T-helper 1 cell treated with Interleukin-12 subunit alpha and Interleukin-12 subunit beta and Interleukin-4 antibody, amounts not matched to agents 30 μg/mL and 1 μg/mL, for 36 hours (primary cell): ENCODE measurements at regions not wholly inside any gene's neighbourhood (a gene's known extent, or its start where the extent isn't known, plus 50 kb on each side); places are given as distances from the start of the nearest gene placed in this dataset.
"Not testable (repeated sequence)": the region's sequence is repeated elsewhere in the genome, so short reads cannot be mapped to it uniquely, and the experiment has no call there.

Source experiments
- H3K27ac Mint-ChIP-seq: one replicate; pipeline ENCODE4 v1.8.0; 2021; ENCODE audit warnings: mild to moderate bottlenecking, mixed read lengths
- H3K27me3 Mint-ChIP-seq: one replicate; pipeline ENCODE4 v1.8.0; 2021; ENCODE audit warnings: low read depth, mixed read lengths
- H3K36me3 Mint-ChIP-seq: one replicate; pipeline ENCODE4 v1.8.0; 2021; ENCODE audit warnings: low read depth, mixed read lengths
- H3K4me1 Mint-ChIP-seq: one replicate; pipeline ENCODE4 v1.8.0; 2021; ENCODE audit warnings: low read depth, mixed read lengths
- H3K4me3 Mint-ChIP-seq: one replicate; pipeline ENCODE4 v1.8.0; 2021; ENCODE audit warnings: mild to moderate bottlenecking, moderate library complexity, mixed read lengths
- H3K9me3 Mint-ChIP-seq: one replicate; pipeline ENCODE4 v1.8.0; 2021; ENCODE audit warnings: mixed read lengths

DNA sequence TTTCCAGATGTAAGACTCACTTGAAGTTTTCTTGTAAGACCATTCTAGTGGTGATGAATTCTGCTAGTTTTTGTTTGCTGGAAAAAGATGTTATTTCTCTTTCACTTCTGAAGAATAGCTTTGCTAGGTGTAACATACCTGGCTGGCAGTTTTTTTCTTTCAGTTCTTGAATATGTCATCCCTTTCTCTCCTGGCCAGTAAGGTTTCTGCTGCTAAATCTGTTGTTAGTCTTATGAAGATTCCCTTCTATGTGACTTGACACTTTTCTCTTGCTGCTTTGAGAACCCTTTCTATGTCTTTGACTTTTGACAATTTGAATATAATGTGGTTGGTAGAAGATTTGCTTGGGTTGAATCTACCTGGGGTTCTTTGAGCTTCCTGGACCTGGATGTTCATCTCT lies 314.7 kb upstream of the NOX3 start:
- Mint-ChIP-seq H3K36me3 (no peaks in the 10 kb centered on the region), H3K27me3 (no peaks in the 10 kb centered on the region), H3K27ac (no peak overlapping the region), H3K4me1 (no peaks in the 10 kb centered on the region), H3K9me3 (peaks cover 4% of the 10 kb centered on the region), H3K4me3 (no peak overlapping the region)

- no peak overlapping the region for H3K27ac Mint-ChIP-seq
- no peaks in the 10 kb centered on the region for H3K4me1 Mint-ChIP-seq
- no peaks in the 10 kb centered on the region for H3K27me3 Mint-ChIP-seq
- no peaks in the 10 kb centered on the region for H3K9me3 Mint-ChIP-seq
- H3K36me3 Mint-ChIP-seq, result no peaks in the 10 kb centered on the region
- no peak overlapping the region for H3K4me3 Mint-ChIP-seq
These were observed 309.9 kb upstream of the NOX3 start for GRCh38 chr6:155765275-155766194.

DNA sequence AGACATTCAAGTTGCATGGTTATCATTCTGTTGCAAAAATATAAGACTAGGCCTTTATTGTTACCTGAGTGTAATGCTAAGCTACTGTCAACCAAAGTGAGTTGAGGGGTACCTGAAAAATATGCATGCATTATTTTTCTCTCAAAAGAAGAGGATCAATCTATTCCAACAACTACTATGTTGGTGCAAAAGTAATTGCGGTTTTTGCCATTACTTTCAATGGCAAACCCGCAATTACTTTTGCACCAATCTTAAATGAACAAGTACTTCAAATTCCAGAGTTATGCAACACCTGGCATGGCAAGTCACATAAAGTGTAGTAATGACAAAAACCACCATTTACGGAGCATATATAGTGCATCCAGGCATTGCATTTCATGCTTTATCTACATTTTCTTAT lies 307.0 kb upstream of the NOX3 start:
- H3K4me1 Mint-ChIP-seq, result no peaks in the 10 kb centered on the region
- no peak overlapping the region for H3K27ac Mint-ChIP-seq
- no peak overlapping the region for H3K4me3 Mint-ChIP-seq
- no peaks in the 10 kb centered on the region for H3K9me3 Mint-ChIP-seq
- H3K27me3 Mint-ChIP-seq, result no peaks in the 10 kb centered on the region
- no peaks in the 10 kb centered on the region for H3K36me3 Mint-ChIP-seq

- no peak overlapping the region for H3K4me3 Mint-ChIP-seq
These were observed 299.8 kb upstream of the NOX3 start for GRCh38 chr6:155755452-155755851.

GRCh38 chr6:155748778-155749177 lies 293.1 kb upstream of the NOX3 start:
- H3K4me3 Mint-ChIP-seq, H3K4me1 Mint-ChIP-seq, H3K27me3 Mint-ChIP-seq, H3K27ac Mint-ChIP-seq, H3K36me3 Mint-ChIP-seq: not testable (repeated sequence)
- peaks cover 18% of the 10 kb centered on the region for H3K9me3 Mint-ChIP-seq

More at GRCh38 chr6:155755452-155755851, 299.8 kb upstream of the NOX3 start:
- no peaks in the 10 kb centered on the region for H3K4me1 Mint-ChIP-seq
- no peaks in the 10 kb centered on the region for H3K36me3 Mint-ChIP-seq
- H3K9me3 Mint-ChIP-seq, result peaks cover 26% of the 10 kb centered on the region
- H3K27ac Mint-ChIP-seq, result no peak overlapping the region
- H3K27me3 Mint-ChIP-seq, result no peaks in the 10 kb centered on the region

- no peaks in the 10 kb centered on the region for H3K27me3 Mint-ChIP-seq
- H3K4me1 Mint-ChIP-seq, result no peaks in the 10 kb centered on the region
- no peaks in the 10 kb centered on the region for H3K36me3 Mint-ChIP-seq
- H3K9me3 Mint-ChIP-seq, result peaks cover 13% of the 10 kb centered on the region
- no peak overlapping the region for H3K27ac Mint-ChIP-seq
- H3K4me3 Mint-ChIP-seq, result no peak overlapping the region
These were observed 291.9 kb upstream of the NOX3 start for GRCh38 chr6:155747491-155747890.

DNA sequence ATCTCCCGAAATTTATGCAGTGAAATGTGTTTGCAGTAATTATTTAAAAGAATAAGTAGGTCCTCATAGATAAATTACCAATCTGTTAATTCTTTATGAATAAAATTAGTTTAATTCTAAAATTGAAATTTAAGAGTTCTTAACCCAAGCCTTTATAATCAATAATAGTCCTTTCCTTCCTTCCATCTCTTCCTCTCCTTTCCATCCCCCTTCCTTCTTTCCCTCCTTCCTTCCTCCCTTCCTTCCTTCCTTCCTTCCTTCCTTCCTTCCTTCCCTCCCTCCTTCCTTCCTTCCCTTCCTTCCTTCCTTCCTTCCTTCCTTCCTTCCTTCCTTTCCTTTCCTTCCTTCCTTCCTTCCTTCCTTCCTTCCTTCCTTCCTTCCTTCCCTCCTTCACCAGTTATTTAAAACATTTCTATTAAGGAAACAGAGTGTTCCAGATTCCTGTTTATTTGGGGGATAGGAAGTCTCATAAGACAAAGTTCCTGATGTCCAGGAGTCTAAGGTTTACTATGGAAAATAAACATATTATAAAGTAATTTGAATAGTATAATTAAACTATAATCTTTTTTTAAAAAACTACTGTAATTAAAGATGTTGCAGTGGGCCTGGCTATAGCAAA lies 285.3 kb upstream of the NOX3 start:
- H3K4me3 Mint-ChIP-seq, result no peak overlapping the region
- H3K36me3 Mint-ChIP-seq, result no peaks in the 10 kb centered on the region
- H3K27me3 Mint-ChIP-seq, result no peaks in the 10 kb centered on the region
- H3K27ac Mint-ChIP-seq, result no peak overlapping the region
- no peaks in the 10 kb centered on the region for H3K9me3 Mint-ChIP-seq
- no peaks in the 10 kb centered on the region for H3K4me1 Mint-ChIP-seq

DNA sequence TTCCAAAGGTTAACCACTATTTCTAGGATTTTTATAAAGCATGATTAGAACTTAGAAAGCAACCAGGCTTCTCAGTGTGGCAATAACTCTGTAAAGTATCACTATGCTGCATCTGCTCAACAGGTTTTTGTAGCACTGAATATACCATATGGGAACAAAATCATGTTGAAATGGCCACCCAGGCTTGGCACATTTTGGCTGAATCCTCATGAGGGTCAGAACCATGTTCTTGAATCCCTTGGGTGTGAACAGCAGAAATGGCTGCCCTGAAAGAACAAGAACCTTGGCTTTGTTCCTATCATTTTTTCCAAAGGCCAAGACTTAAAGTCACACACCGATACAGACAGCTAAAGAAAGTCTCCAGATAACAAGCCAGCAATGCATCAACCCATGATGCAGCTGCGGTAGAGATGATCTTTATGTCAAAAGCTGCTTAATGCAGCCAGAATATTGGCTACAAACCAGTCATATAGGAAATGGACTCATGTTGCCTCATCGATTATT lies 283.0 kb upstream of the NOX3 start:
- Mint-ChIP-seq H3K27me3 (no peaks in the 10 kb centered on the region), H3K4me3 (no peak overlapping the region), H3K27ac (no peak overlapping the region), H3K4me1 (no peaks in the 10 kb centered on the region), H3K9me3 (no peaks in the 10 kb centered on the region), H3K36me3 (no peaks in the 10 kb centered on the region)

DNA sequence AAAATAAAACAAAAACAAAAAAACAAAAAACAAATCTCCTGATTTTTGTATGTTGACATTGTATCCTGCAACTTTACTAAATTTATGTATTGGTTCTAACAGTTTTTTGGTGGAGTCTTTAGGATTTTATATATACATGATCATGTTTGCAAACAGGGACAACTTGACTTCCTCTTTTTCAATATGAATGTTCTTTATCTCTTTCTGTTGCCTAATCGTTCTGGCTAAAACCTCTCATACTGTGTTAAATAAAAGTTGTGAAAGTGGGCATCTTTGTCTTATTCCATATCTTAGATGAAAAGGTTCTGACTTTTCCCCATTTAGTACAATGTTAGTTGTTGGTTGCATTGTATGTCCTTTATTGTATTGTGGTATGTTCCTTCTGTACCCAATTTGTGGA lies 261.7 kb upstream of the NOX3 start:
- Mint-ChIP-seq H3K36me3 (no peaks in the 10 kb centered on the region), H3K27me3 (no peaks in the 10 kb centered on the region), H3K27ac (no peak overlapping the region), H3K9me3 (no peaks in the 10 kb centered on the region), H3K4me3 (no peak overlapping the region), H3K4me1 (no peaks in the 10 kb centered on the region)

DNA sequence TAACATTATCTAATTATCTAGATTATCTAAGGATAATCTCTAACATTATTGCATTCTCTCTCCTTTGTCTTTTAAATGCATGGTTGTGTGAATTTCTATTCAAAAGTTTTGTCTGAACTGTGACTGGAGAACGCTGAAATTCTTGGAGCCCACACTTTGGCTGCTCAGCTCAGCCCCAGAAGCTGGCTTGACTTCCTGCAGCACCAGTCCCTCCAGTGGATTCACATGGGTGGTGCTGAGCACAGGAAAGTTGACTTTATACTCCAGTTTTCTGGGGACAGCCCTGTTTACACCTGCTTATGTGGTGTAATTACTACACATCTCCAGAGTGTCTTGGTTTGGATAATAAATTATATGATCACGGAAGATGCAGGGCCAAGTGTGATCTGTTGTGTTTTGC lies 255.1 kb upstream of the NOX3 start:
- H3K4me1 Mint-ChIP-seq, result no peaks in the 10 kb centered on the region
- no peaks in the 10 kb centered on the region for H3K27me3 Mint-ChIP-seq
- H3K27ac Mint-ChIP-seq, result no peak overlapping the region
- no peaks in the 10 kb centered on the region for H3K9me3 Mint-ChIP-seq
- no peaks in the 10 kb centered on the region for H3K36me3 Mint-ChIP-seq
- H3K4me3 Mint-ChIP-seq, result no peak overlapping the region

DNA sequence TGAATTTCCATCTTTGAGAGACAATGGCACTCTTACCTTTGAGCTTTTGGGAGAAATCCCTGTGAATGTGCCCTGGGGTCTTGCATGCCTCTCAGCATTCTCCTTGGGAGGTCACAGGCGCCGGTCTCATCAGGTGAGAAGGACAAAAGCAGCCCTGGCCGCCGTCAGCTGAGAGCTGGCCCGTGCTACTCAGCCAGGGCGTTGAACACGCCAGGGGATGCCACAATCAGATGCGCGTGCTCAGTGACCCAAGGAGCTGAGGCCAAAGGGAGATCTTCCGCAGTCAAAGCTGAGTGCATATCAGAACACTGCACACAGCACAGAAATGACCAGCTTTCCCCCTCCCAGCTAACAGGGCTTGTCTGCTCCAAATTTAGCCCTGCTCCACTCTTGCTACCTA lies 253.6 kb upstream of the NOX3 start:
- H3K4me3 Mint-ChIP-seq, result no peak overlapping the region
- H3K27me3 Mint-ChIP-seq, result no peaks in the 10 kb centered on the region
- no peak overlapping the region for H3K27ac Mint-ChIP-seq
- H3K9me3 Mint-ChIP-seq, result no peaks in the 10 kb centered on the region
- no peaks in the 10 kb centered on the region for H3K36me3 Mint-ChIP-seq
- H3K4me1 Mint-ChIP-seq, result no peaks in the 10 kb centered on the region

DNA sequence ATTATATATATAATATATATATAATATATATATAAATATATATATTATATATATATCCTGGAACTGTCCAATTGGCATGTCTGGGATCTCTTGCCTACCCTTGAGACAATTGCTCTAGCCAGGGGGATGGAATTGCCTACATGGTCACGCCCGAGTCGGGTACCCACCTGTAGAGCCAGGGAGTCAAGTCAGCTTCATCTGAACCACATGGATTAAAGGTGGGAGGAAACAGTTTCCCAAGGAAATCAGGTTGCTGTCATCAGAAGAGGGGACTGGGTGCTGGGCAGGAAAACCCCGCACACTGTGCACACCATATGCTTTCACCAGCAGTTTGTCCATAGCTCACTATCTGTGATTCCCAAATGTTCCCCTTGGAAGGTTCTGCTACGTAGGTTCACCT lies 252.5 kb upstream of the NOX3 start:
- no peaks in the 10 kb centered on the region for H3K4me1 Mint-ChIP-seq
- H3K27ac Mint-ChIP-seq, result no peak overlapping the region
- H3K27me3 Mint-ChIP-seq, result no peaks in the 10 kb centered on the region
- no peaks in the 10 kb centered on the region for H3K36me3 Mint-ChIP-seq
- H3K9me3 Mint-ChIP-seq, result no peaks in the 10 kb centered on the region
- H3K4me3 Mint-ChIP-seq, result no peak overlapping the region

DNA sequence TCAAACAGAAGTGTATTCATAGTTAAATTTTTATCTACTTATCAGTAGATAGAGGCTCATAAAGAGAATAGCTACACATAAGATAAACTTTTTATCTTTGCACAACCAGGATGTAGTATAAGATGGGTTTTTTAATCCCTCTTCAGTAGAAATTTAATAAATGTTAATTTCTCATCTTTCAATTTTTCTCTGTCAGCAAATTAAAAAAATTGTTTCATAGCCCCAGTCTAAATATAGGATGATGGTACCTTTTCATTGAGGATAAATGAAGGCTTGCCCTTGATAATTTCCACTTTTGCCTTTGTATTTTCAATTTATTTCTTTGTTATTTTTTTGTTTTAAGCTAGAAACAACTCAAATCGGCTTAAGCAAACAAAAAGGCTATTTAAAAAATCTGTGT lies 251.2 kb upstream of the NOX3 start:
- Mint-ChIP-seq H3K9me3 (no peaks in the 10 kb centered on the region), H3K4me1 (no peaks in the 10 kb centered on the region), H3K36me3 (no peaks in the 10 kb centered on the region), H3K27ac (no peak overlapping the region), H3K4me3 (no peak overlapping the region), H3K27me3 (no peaks in the 10 kb centered on the region)

DNA sequence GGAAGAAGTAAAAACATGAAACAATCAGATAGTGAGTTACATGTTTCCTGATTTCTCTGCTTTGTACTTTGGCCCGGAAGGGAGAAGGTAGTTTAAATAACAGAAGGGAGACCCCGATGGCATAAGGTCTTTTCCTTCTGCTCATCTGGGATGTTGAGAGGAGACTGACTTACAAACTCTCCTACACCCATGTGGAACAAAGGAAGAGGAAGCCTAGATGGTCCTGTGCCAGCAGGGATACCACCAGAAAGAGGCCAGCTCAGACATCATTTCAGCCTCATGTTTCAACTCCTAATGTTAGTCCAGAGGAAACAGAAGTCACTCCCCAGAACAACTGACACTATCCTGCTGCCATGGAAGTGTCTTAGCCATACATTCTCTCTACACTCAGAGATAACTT lies 250.7 kb upstream of the NOX3 start:
- Mint-ChIP-seq H3K27me3 (no peaks in the 10 kb centered on the region), H3K27ac (no peak overlapping the region), H3K9me3 (no peaks in the 10 kb centered on the region), H3K4me1 (no peaks in the 10 kb centered on the region), H3K36me3 (no peaks in the 10 kb centered on the region), H3K4me3 (no peak overlapping the region)

DNA sequence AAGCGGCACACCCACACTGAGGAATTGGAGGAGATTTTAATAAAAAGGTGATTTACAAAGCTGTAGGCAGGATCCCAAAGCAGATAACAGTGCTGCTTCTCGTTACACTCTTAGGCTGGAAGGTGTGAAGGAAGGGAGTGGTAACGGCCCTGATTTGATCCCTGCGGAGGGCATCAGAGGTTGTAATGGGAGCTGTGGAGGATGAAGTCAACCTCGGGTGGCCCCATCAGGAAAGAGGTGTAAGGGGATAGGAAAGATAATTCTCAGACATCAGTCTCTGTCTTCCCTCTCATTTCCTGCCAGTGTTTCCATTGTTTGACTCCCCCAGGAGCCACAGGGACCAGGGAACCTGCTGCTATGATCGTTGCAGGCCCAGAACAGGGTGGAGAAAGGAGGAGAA lies 245.7 kb upstream of the NOX3 start:
- Mint-ChIP-seq H3K9me3 (no peaks in the 10 kb centered on the region), H3K27me3 (no peaks in the 10 kb centered on the region), H3K27ac (no peak overlapping the region), H3K4me3 (no peak overlapping the region), H3K4me1 (no peaks in the 10 kb centered on the region), H3K36me3 (no peaks in the 10 kb centered on the region)
